ENCODE measurements at regions not wholly inside any gene's neighbourhood (a gene's known extent, or its start where the extent isn't known, plus 50 kb on each side); places are given as distances from the start of the nearest gene placed in this dataset.

- no peak for TF ChIP-seq EZH2 (IDR thresholded peaks at IDR 0.05; ENCODE audit: borderline replicate concordance, low read length)
- TF ChIP-seq, protein P1, sequence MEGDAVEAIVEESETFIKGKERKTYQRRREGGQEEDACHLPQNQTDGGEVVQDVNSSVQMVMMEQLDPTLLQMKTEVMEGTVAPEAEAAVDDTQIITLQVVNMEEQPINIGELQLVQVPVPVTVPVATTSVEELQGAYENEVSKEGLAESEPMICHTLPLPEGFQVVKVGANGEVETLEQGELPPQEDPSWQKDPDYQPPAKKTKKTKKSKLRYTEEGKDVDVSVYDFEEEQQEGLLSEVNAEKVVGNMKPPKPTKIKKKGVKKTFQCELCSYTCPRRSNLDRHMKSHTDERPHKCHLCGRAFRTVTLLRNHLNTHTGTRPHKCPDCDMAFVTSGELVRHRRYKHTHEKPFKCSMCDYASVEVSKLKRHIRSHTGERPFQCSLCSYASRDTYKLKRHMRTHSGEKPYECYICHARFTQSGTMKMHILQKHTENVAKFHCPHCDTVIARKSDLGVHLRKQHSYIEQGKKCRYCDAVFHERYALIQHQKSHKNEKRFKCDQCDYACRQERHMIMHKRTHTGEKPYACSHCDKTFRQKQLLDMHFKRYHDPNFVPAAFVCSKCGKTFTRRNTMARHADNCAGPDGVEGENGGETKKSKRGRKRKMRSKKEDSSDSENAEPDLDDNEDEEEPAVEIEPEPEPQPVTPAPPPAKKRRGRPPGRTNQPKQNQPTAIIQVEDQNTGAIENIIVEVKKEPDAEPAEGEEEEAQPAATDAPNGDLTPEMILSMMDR (conservative IDR thresholded peaks at IDR 0.05 in 1 of 2, IDR thresholded peaks at IDR 0.05 in 1 of 2; ENCODE audit: extremely low read depth in 1 of 2, insufficient read depth in 1 of 2, low read depth in 1 of 2, low read length in 2 of 2): no peak
Measured at GRCh38 chr11:115974703-115975102, 470.5 kb upstream of the CADM1 start.

All from mammary epithelial cell (primary cell).